Stomach (tissue), 4 donors: ENCODE measurements at regions not wholly inside any gene's neighbourhood (a gene's known extent, or its start where the extent isn't known, plus 50 kb on each side); places are given as distances from the start of the nearest gene placed in this dataset.

Experiments used
- POLR2A ChIP-seq, 4 donors: fragments of 450-650 bp; IDR thresholded peaks; one replicate each; pipeline ENCODE4 v1.6.1; 2016; ENCODE audit warnings: antibody characterized with exemption in 4 of 4, control low read depth in 2 of 4, mild to moderate bottlenecking in 1 of 4, moderate library complexity in 1 of 4
- POLR2AphosphoS5 ChIP-seq, 3 donors: sonication (generic); formaldehyde crosslinking; IDR thresholded peaks; one replicate each; pipeline ENCODE4 v1.6.1; 2016; ENCODE audit warnings: antibody characterized with exemption in 3 of 3
- TF ChIP-seq, protein P1 (sequence below), 7 experiments: fragments of 450-650 bp in 4 of 7; fragments of 200-600 bp in 3 of 7; sonication (generic) in 3 of 7; IDR thresholded peaks; one replicate each; pipeline ENCODE4 v1.5.1; 2016 to 2019; ENCODE audit warnings: antibody characterized with exemption in 7 of 7, control low read depth in 2 of 7, mild to moderate bottlenecking in 1 of 7

DNA sequence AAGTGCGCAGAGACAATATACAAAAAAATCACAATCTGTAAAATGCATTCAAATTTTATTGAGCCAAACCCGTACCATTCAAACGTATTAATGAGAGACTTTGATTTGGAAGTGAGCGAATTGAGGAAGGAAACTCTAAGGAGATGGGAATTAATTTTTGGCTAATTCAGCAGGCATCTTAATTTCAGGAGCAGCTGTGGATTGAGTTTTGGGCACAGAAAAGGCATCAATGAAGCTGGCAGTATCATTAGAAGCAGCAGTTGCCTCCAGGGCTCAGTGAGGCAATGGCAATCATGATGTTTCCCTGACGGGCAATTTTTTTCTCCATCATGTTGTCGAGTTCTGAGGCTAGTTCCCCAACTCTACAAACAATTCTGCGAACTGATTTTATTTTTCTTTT is 2041.6 kb downstream of the NCAM2 start:
- TF ChIP-seq, protein P1, sequence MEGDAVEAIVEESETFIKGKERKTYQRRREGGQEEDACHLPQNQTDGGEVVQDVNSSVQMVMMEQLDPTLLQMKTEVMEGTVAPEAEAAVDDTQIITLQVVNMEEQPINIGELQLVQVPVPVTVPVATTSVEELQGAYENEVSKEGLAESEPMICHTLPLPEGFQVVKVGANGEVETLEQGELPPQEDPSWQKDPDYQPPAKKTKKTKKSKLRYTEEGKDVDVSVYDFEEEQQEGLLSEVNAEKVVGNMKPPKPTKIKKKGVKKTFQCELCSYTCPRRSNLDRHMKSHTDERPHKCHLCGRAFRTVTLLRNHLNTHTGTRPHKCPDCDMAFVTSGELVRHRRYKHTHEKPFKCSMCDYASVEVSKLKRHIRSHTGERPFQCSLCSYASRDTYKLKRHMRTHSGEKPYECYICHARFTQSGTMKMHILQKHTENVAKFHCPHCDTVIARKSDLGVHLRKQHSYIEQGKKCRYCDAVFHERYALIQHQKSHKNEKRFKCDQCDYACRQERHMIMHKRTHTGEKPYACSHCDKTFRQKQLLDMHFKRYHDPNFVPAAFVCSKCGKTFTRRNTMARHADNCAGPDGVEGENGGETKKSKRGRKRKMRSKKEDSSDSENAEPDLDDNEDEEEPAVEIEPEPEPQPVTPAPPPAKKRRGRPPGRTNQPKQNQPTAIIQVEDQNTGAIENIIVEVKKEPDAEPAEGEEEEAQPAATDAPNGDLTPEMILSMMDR (IDR thresholded peaks at IDR 0.05), result no peak
- TF ChIP-seq POLR2AphosphoS5 (IDR thresholded peaks at IDR 0.05) (no peak), POLR2A (IDR thresholded peaks at IDR 0.05) (no peak)
